ENCODE measurements at regions not wholly inside any gene's neighbourhood (a gene's known extent, or its start where the extent isn't known, plus 50 kb on each side); places are given as distances from the start of the nearest gene placed in this dataset.
A peak's percentile ranks its signal among the peaks of the same experiment; 100 is the strongest.

DNA sequence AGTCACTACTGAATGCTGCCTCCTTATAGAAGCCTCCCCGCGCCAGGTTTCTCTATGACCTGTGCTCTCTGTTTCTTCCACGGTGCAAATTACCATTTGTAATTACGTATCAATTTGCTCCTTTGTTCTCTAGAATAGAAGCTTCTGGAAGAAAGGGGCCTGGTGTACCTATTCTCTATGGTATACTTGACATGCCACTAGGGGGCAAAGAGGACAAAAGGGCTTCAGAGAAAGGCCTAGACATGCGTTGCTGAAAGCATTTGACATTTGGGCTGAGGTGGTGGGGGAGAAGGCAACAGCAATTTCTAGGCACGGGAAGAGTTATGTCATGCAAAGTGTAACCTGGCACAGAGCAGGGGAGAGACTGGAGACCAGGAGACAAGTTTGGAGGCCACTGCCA is 148.7 kb downstream of the WDR11 start:
- ChIA-PET POLR2A (no interaction called here), RAD21 (ENCODE audit: low non-redundant PET in 1 of 2, low total read pairs in 2 of 2, uncharacterized antibody in 2 of 2, unreplicated experiment in 2 of 2) (no interaction called here), CTCF (interaction anchor here (1.0 kb wide), 1 partner anchor 51 kb away, joined by 3 read pairs; no protein-coding TSS in a partner anchor)
- intact Hi-C loops (cut with micrococcal nuclease): no loop called here
- no peak overlapping the region for H3K9ac ChIP-seq (ENCODE audit: low read length)
- no peak for DNase-seq (ENCODE audit: low read depth, low spot score)
- no peak overlapping the region for H3K27ac ChIP-seq (ENCODE audit: low read depth, low read length)
- H4K20me1 ChIP-seq (ENCODE audit: insufficient read depth): no peaks in the 10 kb centered on the region
- H3K79me2 ChIP-seq (ENCODE audit: insufficient read depth, low read length): no peaks in the 10 kb centered on the region
- H3K4me2 ChIP-seq (ENCODE audit: low read length): no peak overlapping the region
- TF ChIP-seq SRF (IDR thresholded peaks at IDR 0.05; ENCODE audit: low read depth): no peak
- no peak for TF ChIP-seq JUND (IDR thresholded peaks at IDR 0.05)
- TF ChIP-seq TCF7L2 (IDR thresholded peaks at IDR 0.05; ENCODE audit: borderline replicate concordance, extremely low read depth, insufficient read depth, insufficient read length): no peak
- no peak for TF ChIP-seq SP1 (IDR thresholded peaks at IDR 0.05; ENCODE audit: low read depth)
- no peak for TF ChIP-seq YY1 (IDR thresholded peaks at IDR 0.05; ENCODE audit: extremely low read depth, insufficient replicate concordance, low read depth, low read length)
- TF ChIP-seq, protein P1, sequence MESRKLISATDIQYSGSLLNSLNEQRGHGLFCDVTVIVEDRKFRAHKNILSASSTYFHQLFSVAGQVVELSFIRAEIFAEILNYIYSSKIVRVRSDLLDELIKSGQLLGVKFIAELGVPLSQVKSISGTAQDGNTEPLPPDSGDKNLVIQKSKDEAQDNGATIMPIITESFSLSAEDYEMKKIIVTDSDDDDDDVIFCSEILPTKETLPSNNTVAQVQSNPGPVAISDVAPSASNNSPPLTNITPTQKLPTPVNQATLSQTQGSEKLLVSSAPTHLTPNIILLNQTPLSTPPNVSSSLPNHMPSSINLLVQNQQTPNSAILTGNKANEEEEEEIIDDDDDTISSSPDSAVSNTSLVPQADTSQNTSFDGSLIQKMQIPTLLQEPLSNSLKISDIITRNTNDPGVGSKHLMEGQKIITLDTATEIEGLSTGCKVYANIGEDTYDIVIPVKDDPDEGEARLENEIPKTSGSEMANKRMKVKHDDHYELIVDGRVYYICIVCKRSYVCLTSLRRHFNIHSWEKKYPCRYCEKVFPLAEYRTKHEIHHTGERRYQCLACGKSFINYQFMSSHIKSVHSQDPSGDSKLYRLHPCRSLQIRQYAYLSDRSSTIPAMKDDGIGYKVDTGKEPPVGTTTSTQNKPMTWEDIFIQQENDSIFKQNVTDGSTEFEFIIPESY (IDR thresholded peaks at IDR 0.05; ENCODE audit: extremely low read depth, insufficient replicate concordance, low read length): no peak
- no peak for TF ChIP-seq ZFX (IDR thresholded peaks at IDR 0.05)
- TF ChIP-seq CBX3 (IDR thresholded peaks at IDR 0.05; ENCODE audit: low read depth): no peak
- no peak for TF ChIP-seq SIN3A (IDR thresholded peaks at IDR 0.05; ENCODE audit: low read depth)
- TF ChIP-seq, protein P2, sequence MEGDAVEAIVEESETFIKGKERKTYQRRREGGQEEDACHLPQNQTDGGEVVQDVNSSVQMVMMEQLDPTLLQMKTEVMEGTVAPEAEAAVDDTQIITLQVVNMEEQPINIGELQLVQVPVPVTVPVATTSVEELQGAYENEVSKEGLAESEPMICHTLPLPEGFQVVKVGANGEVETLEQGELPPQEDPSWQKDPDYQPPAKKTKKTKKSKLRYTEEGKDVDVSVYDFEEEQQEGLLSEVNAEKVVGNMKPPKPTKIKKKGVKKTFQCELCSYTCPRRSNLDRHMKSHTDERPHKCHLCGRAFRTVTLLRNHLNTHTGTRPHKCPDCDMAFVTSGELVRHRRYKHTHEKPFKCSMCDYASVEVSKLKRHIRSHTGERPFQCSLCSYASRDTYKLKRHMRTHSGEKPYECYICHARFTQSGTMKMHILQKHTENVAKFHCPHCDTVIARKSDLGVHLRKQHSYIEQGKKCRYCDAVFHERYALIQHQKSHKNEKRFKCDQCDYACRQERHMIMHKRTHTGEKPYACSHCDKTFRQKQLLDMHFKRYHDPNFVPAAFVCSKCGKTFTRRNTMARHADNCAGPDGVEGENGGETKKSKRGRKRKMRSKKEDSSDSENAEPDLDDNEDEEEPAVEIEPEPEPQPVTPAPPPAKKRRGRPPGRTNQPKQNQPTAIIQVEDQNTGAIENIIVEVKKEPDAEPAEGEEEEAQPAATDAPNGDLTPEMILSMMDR (IDR thresholded peaks at IDR 0.05 in 2 of 3, conservative IDR thresholded peaks at IDR 0.05 in 1 of 3; ENCODE audit: borderline replicate concordance in 1 of 3, insufficient read depth in 1 of 3, low read depth in 2 of 3, low read length in 2 of 3): peak in 2 of 3 experiments; percentile 46 to 50; a peak in 4 of 6 replicates
- no peak for TF ChIP-seq POLR2AphosphoS5 (IDR thresholded peaks at IDR 0.05; ENCODE audit: low read depth, low read length)
- TF ChIP-seq RAD21 (IDR thresholded peaks at IDR 0.05; ENCODE audit: low read depth): peak; percentile 26; the same call in 1 of the 2 replicates
- TF ChIP-seq ELF1 (IDR thresholded peaks at IDR 0.05; ENCODE audit: borderline replicate concordance, low read depth): no peak
- TF ChIP-seq CEBPB (IDR thresholded peaks at IDR 0.05; ENCODE audit: low read depth): no peak
- TF ChIP-seq, protein P3, sequence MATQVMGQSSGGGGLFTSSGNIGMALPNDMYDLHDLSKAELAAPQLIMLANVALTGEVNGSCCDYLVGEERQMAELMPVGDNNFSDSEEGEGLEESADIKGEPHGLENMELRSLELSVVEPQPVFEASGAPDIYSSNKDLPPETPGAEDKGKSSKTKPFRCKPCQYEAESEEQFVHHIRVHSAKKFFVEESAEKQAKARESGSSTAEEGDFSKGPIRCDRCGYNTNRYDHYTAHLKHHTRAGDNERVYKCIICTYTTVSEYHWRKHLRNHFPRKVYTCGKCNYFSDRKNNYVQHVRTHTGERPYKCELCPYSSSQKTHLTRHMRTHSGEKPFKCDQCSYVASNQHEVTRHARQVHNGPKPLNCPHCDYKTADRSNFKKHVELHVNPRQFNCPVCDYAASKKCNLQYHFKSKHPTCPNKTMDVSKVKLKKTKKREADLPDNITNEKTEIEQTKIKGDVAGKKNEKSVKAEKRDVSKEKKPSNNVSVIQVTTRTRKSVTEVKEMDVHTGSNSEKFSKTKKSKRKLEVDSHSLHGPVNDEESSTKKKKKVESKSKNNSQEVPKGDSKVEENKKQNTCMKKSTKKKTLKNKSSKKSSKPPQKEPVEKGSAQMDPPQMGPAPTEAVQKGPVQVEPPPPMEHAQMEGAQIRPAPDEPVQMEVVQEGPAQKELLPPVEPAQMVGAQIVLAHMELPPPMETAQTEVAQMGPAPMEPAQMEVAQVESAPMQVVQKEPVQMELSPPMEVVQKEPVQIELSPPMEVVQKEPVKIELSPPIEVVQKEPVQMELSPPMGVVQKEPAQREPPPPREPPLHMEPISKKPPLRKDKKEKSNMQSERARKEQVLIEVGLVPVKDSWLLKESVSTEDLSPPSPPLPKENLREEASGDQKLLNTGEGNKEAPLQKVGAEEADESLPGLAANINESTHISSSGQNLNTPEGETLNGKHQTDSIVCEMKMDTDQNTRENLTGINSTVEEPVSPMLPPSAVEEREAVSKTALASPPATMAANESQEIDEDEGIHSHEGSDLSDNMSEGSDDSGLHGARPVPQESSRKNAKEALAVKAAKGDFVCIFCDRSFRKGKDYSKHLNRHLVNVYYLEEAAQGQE (IDR thresholded peaks at IDR 0.05; ENCODE audit: low read depth): no peak
- TF ChIP-seq, protein P4, sequence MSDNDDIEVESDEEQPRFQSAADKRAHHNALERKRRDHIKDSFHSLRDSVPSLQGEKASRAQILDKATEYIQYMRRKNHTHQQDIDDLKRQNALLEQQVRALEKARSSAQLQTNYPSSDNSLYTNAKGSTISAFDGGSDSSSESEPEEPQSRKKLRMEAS (IDR thresholded peaks at IDR 0.05): no peak
- TF ChIP-seq, protein P5, sequence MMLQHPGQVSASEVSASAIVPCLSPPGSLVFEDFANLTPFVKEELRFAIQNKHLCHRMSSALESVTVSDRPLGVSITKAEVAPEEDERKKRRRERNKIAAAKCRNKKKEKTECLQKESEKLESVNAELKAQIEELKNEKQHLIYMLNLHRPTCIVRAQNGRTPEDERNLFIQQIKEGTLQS (IDR thresholded peaks at IDR 0.05): no peak
- ATAC-seq: no peak
- no TSS peak for BruUV-seq (replicated peaks)
- peaks cover 0 to 4% of the 10 kb centered on the region in 2 experiments; a peak in 1 of 4 replicates for H3K4me1 ChIP-seq (ENCODE audit: control insufficient read depth in 1 of 2, insufficient read depth in 2 of 2, low read length in 2 of 2)
- H3K9me3 ChIP-seq (ENCODE audit: control insufficient read depth in 1 of 2, insufficient read depth in 1 of 2, low read depth in 1 of 2, low read length in 2 of 2): no peaks in the 10 kb centered on the region; a peak in 2 of 4 replicates
- no peak overlapping the region for H3K4me3 ChIP-seq (replicated peaks in 1 of 2; ENCODE audit: low read depth in 1 of 2, low read length in 2 of 2)
- H3K9me2 ChIP-seq (ENCODE audit: insufficient read depth): no peaks in the 10 kb centered on the region
- no peak overlapping the region for H2AFZ ChIP-seq (ENCODE audit: low read depth, low read length, poor library complexity, severe bottlenecking)
- H3K36me3 ChIP-seq (ENCODE audit: control insufficient read depth in 1 of 2, insufficient read depth in 2 of 2, low read length in 2 of 2): no peaks in the 10 kb centered on the region
- no peaks in the 10 kb centered on the region for H3K27me3 ChIP-seq (ENCODE audit: insufficient read depth, low read length)
